Endothelial cell of umbilical vein (primary cell): ENCODE measurements at regions not wholly inside any gene's neighbourhood (a gene's known extent, or its start where the extent isn't known, plus 50 kb on each side); places are given as distances from the start of the nearest gene placed in this dataset.

Experiments used
- POLR2AphosphoS5 ChIP-seq: IDR thresholded peaks from 2 replicates; pipeline ENCODE4 v1.6.1; 2012; ENCODE audit warnings: low read depth, mild to moderate bottlenecking, control low read depth, low read length, moderate library complexity; ENCODE audit not compliant: insufficient read depth
- TF ChIP-seq, protein P1 (sequence below), 2 donors: IDR thresholded peaks; 1 replicate in 1 of 2; 2 replicates in 1 of 2; pipeline ENCODE4 v1.5.1; 2011; ENCODE audit warnings: low read length in 2 of 2, mild to moderate bottlenecking in 2 of 2, moderate library complexity in 2 of 2, control low read depth in 1 of 2, inconsistent platforms in 1 of 2, low read depth in 1 of 2; ENCODE audit not compliant: insufficient read depth in 1 of 2; ENCODE audit errors: extremely low read depth in 1 of 2

DNA sequence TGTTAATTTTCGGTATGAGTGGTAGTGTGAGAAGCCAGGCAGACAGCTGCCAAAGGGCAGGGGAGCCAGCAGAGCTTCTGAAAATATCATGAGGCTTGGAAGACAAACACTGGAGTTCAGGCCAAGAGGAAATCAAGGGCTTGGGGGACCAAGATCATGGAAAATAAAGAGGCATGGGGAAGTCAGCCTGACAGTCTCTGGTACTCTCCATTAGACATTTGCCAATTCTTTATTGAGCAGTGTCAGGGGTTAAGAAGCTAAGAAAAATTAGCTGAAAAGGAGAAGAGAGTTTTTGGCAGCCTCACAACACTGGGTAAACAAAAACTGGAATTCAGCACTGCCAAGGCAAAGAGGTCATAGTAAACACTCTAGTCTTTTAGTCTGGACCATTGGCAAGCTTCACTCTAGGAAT lies 612.7 kb downstream of the EPHA4 start:
- TF ChIP-seq, protein P1, sequence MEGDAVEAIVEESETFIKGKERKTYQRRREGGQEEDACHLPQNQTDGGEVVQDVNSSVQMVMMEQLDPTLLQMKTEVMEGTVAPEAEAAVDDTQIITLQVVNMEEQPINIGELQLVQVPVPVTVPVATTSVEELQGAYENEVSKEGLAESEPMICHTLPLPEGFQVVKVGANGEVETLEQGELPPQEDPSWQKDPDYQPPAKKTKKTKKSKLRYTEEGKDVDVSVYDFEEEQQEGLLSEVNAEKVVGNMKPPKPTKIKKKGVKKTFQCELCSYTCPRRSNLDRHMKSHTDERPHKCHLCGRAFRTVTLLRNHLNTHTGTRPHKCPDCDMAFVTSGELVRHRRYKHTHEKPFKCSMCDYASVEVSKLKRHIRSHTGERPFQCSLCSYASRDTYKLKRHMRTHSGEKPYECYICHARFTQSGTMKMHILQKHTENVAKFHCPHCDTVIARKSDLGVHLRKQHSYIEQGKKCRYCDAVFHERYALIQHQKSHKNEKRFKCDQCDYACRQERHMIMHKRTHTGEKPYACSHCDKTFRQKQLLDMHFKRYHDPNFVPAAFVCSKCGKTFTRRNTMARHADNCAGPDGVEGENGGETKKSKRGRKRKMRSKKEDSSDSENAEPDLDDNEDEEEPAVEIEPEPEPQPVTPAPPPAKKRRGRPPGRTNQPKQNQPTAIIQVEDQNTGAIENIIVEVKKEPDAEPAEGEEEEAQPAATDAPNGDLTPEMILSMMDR (IDR thresholded peaks at IDR 0.05; ENCODE audit: extremely low read depth in 1 of 2, insufficient read depth in 1 of 2, low read depth in 1 of 2, low read length in 2 of 2): no peak
- TF ChIP-seq POLR2AphosphoS5: no peak
